Fibroblast of villous mesenchyme (primary cell): ENCODE measurements at regions not wholly inside any gene's neighbourhood (a gene's known extent, or its start where the extent isn't known, plus 50 kb on each side); places are given as distances from the start of the nearest gene placed in this dataset.
"Not testable (repeated sequence)": the region's sequence is repeated elsewhere in the genome, so short reads cannot be mapped to it uniquely, and the experiment has no call there.

ENCODE experiments used
- DNase-seq: peaks from one replicate; pipeline ENCODE4 v3.0.0-alpha.2; 2010; ENCODE audit warnings: low read depth
- H3K4me3 ChIP-seq: 2 replicates; pipeline ENCODE4 v1.5.1; 2011; ENCODE audit warnings: low read depth, mild to moderate bottlenecking, low read length
- CTCF ChIP-seq: IDR thresholded peaks from 2 replicates; pipeline ENCODE4 v1.5.1; 2012; ENCODE audit warnings: low read depth, mild to moderate bottlenecking, low read length; ENCODE audit not compliant: insufficient read depth

GRCh38 chr14:25308244-25308643 is 258.3 kb upstream of the STXBP6 start:
- TF ChIP-seq CTCF, result no peak
- H3K4me3 ChIP-seq, result no peak overlapping the region
- DNase-seq, result no peak

- no peak for DNase-seq
- TF ChIP-seq CTCF, result no peak
These were observed 254.0 kb upstream of the STXBP6 start for GRCh38 chr14:25303934-25304333.

GRCh38 chr14:25298238-25298637 is 248.3 kb upstream of the STXBP6 start:
- DNase-seq, result no peak
- no peak overlapping the region for H3K4me3 ChIP-seq
- no peak for TF ChIP-seq CTCF

More at GRCh38 chr14:25303934-25304333, 254.0 kb upstream of the STXBP6 start:
- no peak overlapping the region for H3K4me3 ChIP-seq

GRCh38 chr14:25290154-25290553 is 240.2 kb upstream of the STXBP6 start:
- not testable (repeated sequence) for DNase-seq, H3K4me3 ChIP-seq

GRCh38 chr14:25274529-25274928 is 224.6 kb upstream of the STXBP6 start:
- no peak for TF ChIP-seq CTCF
- H3K4me3 ChIP-seq, result no peak overlapping the region
- DNase-seq, result no peak

GRCh38 chr14:25267186-25267585 is 217.2 kb upstream of the STXBP6 start:
- TF ChIP-seq CTCF, result no peak
- DNase-seq, result no peak
- H3K4me3 ChIP-seq, result no peak overlapping the region

GRCh38 chr14:25259470-25259869 is 209.5 kb upstream of the STXBP6 start:
- no peak for DNase-seq
- no peak overlapping the region for H3K4me3 ChIP-seq
- TF ChIP-seq CTCF, result no peak
